ENCODE measurements at regions not wholly inside any gene's neighbourhood (a gene's known extent, or its start where the extent isn't known, plus 50 kb on each side); places are given as distances from the start of the nearest gene placed in this dataset.

DNA sequence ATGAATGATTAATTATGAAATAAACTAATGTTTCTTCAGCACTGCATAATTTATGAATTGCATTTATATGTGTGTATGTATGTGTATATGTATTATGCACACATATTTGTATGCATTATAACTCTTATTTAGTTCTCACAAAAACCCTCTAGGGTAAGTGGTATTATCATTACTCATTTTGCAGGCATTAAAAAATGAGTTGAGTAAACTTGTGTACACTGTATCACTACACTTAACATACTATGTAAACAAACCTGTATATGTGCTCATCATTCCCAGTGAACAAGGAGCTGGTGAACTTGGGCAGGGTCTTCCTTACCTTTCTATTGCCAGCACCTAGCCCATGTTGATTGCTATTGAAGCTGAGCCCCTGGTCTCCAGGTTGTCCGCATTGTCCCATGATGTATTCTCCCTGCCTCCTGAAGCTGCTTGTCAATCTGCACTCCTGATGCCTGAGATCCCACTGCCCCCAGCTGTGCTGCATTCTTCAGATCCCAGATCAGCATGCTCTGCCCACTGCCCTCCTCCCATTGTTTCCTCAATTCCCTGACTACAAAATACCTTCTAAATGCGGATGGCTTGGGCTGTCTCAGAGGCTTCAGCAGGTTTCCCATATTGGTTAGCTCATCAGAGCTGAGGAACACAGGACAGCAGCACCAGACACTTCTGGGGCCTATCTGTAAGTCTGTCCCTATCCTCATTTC is 267.9 kb upstream of the SESN3 start (continued):
- TF ChIP-seq ZNF423 (CRISPR knock-in tag; IDR thresholded peaks at IDR 0.05) = no peak

DNA sequence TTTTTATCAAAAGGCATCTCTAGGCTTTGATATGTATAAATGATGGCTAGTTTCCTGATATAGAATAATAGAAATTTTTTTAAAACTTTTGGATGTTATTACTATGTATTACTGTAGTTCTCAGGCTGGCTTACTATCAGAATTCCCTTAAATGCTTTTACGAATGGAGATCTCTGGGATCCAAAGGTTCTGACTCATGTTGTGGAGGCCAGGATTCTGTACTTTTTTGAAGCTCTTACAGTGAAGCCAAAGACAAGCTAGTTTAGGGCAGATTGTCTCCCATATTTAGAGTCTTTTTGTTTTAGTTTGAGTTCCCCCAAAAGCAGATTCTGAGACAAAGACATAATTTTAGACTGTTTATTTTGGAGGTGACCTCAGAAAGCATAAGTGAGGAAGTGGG is 265.9 kb upstream of the SESN3 start:
- POLR2A ChIA-PET = no interaction called here
- no peak for DNase-seq (ENCODE audit: low spot score)
- Mint-ChIP-seq H3K27me3 (ENCODE audit: low read depth) (no peaks in the 10 kb centered on the region), H3K4me1 (peaks cover 23% of the 10 kb centered on the region), H3K9me3 (no peaks in the 10 kb centered on the region), H3K36me3 (no peaks in the 10 kb centered on the region), H3K4me3 (no peak overlapping the region), H3K27ac (no peak overlapping the region)
- CTCF ChIA-PET = no interaction called here
- TF ChIP-seq ZNF263 (CRISPR knock-in tag; IDR thresholded peaks at IDR 0.05; ENCODE audit: low read depth) = no peak
- no peak for TF ChIP-seq ZNF138 (CRISPR knock-in tag; conservative IDR thresholded peaks at IDR 0.05)
- no peak for TF ChIP-seq NFE2L1 (CRISPR knock-in tag; IDR thresholded peaks at IDR 0.05)
- TF ChIP-seq CREM (CRISPR knock-in tag; IDR thresholded peaks at IDR 0.05) = no peak
- TF ChIP-seq RORB (CRISPR knock-in tag; IDR thresholded peaks at IDR 0.05) = no peak
- no peak for TF ChIP-seq CREB1 (CRISPR knock-in tag; IDR thresholded peaks at IDR 0.05)
- ATAC-seq = no peak

DNA sequence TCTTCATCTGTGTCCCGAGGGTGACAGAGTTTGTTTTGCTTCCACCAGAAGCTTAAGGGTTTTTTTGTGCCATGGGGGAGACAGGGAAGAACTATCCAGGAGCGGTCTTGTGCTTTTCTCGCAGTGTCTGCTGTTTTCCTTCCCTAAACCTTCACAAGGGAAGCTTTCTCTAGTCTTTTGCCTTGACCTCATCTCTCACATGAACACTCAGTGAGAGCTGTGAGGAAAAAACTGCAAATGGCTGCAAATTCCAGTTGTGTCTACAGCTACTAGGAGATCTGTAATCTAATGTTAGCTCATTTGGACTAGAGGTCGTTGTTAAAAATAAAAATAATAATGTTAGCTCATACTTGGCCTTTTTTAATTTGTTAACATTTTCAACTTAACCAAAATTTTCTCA is 264.7 kb upstream of the SESN3 start:
- Mint-ChIP-seq H3K27ac (no peak overlapping the region), H3K4me3 (no peak overlapping the region), H3K9me3 (peaks cover 3% of the 10 kb centered on the region; the same call in 1 of the 2 replicates), H3K4me1 (peaks cover 19% of the 10 kb centered on the region), H3K27me3 (ENCODE audit: low read depth) (no peaks in the 10 kb centered on the region), H3K36me3 (no peaks in the 10 kb centered on the region)
- ChIA-PET CTCF (interaction anchor here (0.8 kb wide), 1 partner anchor 344 kb away, joined by 3 read pairs; no protein-coding TSS in a partner anchor), POLR2A (no interaction called here)
- no peak for DNase-seq (ENCODE audit: low spot score)
- no peak for TF ChIP-seq TCF7 (CRISPR knock-in tag; IDR thresholded peaks at IDR 0.05; ENCODE audit: low read depth)
- TF ChIP-seq ZNF138 (CRISPR knock-in tag; conservative IDR thresholded peaks at IDR 0.05) = no peak
- TF ChIP-seq, protein P1, sequence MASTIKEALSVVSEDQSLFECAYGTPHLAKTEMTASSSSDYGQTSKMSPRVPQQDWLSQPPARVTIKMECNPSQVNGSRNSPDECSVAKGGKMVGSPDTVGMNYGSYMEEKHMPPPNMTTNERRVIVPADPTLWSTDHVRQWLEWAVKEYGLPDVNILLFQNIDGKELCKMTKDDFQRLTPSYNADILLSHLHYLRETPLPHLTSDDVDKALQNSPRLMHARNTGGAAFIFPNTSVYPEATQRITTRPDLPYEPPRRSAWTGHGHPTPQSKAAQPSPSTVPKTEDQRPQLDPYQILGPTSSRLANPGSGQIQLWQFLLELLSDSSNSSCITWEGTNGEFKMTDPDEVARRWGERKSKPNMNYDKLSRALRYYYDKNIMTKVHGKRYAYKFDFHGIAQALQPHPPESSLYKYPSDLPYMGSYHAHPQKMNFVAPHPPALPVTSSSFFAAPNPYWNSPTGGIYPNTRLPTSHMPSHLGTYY (CRISPR knock-in tag; IDR thresholded peaks at IDR 0.05) = no peak
- no peak for TF ChIP-seq ZNF263 (CRISPR knock-in tag; IDR thresholded peaks at IDR 0.05; ENCODE audit: low read depth)
- TF ChIP-seq, protein P2, sequence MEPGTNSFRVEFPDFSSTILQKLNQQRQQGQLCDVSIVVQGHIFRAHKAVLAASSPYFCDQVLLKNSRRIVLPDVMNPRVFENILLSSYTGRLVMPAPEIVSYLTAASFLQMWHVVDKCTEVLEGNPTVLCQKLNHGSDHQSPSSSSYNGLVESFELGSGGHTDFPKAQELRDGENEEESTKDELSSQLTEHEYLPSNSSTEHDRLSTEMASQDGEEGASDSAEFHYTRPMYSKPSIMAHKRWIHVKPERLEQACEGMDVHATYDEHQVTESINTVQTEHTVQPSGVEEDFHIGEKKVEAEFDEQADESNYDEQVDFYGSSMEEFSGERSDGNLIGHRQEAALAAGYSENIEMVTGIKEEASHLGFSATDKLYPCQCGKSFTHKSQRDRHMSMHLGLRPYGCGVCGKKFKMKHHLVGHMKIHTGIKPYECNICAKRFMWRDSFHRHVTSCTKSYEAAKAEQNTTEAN (CRISPR knock-in tag; IDR thresholded peaks at IDR 0.05) = no peak
- TF ChIP-seq MYBL2 (CRISPR knock-in tag; IDR thresholded peaks at IDR 0.05) = no peak
- no peak for TF ChIP-seq CTCF (IDR thresholded peaks at IDR 0.05)
- TF ChIP-seq SP1 (CRISPR knock-in tag; conservative IDR thresholded peaks at IDR 0.05) = no peak
- TF ChIP-seq, protein P3, sequence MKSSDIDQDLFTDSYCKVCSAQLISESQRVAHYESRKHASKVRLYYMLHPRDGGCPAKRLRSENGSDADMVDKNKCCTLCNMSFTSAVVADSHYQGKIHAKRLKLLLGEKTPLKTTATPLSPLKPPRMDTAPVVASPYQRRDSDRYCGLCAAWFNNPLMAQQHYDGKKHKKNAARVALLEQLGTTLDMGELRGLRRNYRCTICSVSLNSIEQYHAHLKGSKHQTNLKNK (CRISPR knock-in tag; IDR thresholded peaks at IDR 0.05) = no peak
- TF ChIP-seq RORB (CRISPR knock-in tag; IDR thresholded peaks at IDR 0.05) = no peak
- TF ChIP-seq CBFB (CRISPR knock-in tag; IDR thresholded peaks at IDR 0.05; ENCODE audit: low read depth) = no peak
- TF ChIP-seq SMAD4 (CRISPR knock-in tag; IDR thresholded peaks at IDR 0.05) = no peak
- no peak for ATAC-seq

DNA sequence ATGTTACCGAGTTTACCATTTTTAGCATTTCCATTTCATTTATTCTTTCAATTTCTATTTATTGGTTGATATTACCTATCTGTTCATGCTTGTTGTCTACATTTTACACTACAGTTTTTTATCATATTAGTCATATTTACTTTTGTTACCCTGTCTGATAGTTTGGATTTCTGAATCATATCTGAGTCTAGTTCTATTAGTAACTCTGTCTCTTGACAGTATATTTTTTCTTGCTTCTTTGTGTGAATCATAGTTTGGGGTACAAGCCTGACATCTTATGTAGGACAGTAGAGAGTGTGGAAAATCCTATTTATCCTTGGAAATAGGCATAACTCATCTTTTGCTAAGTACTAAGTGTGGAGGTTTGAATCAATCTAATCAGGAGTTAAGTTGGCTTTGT is 263.9 kb upstream of the SESN3 start:
- DNase-seq (ENCODE audit: low spot score) (no peak), ATAC-seq (no peak)
- H3K27me3 Mint-ChIP-seq (ENCODE audit: low read depth) = no peaks in the 10 kb centered on the region
- no peak overlapping the region for H3K4me3 Mint-ChIP-seq
- H3K36me3 Mint-ChIP-seq = no peaks in the 10 kb centered on the region
- POLR2A ChIA-PET = no interaction called here
- peaks cover 13% of the 10 kb centered on the region for H3K4me1 Mint-ChIP-seq
- H3K27ac Mint-ChIP-seq = no peak overlapping the region
- H3K9me3 Mint-ChIP-seq = peaks cover 10% of the 10 kb centered on the region; the same call in 1 of the 2 replicates
- CTCF ChIA-PET = no interaction called here
- TF ChIP-seq GTF2I (CRISPR knock-in tag; conservative IDR thresholded peaks at IDR 0.05) (no peak), JUN (CRISPR knock-in tag; IDR thresholded peaks at IDR 0.05) (no peak), TCF7 (CRISPR knock-in tag; IDR thresholded peaks at IDR 0.05; ENCODE audit: low read depth) (no peak), ZNF416 (CRISPR knock-in tag; IDR thresholded peaks at IDR 0.05) (no peak), ZNF138 (CRISPR knock-in tag; conservative IDR thresholded peaks at IDR 0.05) (no peak), OVOL2 (CRISPR knock-in tag; IDR thresholded peaks at IDR 0.05; ENCODE audit: borderline replicate concordance) (no peak), FOXJ3 (CRISPR knock-in tag; IDR thresholded peaks at IDR 0.05; ENCODE audit: borderline replicate concordance) (no peak), NFYB (CRISPR knock-in tag; conservative IDR thresholded peaks at IDR 0.05; ENCODE audit: low read depth) (no peak)
- TF ChIP-seq, protein P4, sequence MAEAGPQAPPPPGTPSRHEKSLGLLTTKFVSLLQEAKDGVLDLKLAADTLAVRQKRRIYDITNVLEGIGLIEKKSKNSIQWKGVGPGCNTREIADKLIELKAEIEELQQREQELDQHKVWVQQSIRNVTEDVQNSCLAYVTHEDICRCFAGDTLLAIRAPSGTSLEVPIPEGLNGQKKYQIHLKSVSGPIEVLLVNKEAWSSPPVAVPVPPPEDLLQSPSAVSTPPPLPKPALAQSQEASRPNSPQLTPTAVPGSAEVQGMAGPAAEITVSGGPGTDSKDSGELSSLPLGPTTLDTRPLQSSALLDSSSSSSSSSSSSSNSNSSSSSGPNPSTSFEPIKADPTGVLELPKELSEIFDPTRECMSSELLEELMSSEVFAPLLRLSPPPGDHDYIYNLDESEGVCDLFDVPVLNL (CRISPR knock-in tag; IDR thresholded peaks at IDR 0.05; ENCODE audit: borderline replicate concordance, low read depth) = no peak

Data from WTC11 (cell line).